ENCODE measurements at regions not wholly inside any gene's neighbourhood (a gene's known extent, or its start where the extent isn't known, plus 50 kb on each side); places are given as distances from the start of the nearest gene placed in this dataset.

DNA sequence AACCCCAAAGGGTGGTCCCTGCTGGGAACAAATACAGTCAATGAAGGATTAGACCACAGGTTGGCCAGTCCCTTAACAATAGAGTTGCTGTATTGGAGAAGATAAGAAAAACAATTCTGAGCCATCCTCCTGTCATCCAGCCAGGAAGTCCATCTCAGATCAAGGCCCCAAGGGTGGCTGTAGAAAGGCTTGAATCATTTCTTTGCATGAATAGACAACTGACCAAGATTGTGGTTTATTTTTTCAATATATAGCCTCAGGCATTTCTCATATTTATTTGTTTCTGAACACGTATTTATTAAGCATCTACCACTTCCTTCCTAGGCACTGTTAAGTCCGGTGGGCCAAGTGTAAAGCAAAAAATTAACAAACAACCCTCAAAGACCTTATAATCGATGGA, 274.4 kb upstream of the SLC14A2 start:
- ATAC-seq = no peak
- no peaks in the 10 kb centered on the region for H3F3A ChIP-seq (replicated peaks; ENCODE audit: low read depth)
- Mint-ChIP-seq H3K9me3 (no peaks in the 10 kb centered on the region; the same call in 2 of the 3 replicates), H3K36me3 (ENCODE audit: low read depth) (no peaks in the 10 kb centered on the region), H3K27ac (no peak overlapping the region), H3K4me1 (peaks cover 11% of the 10 kb centered on the region), H3K4me3 (no peak overlapping the region), H3K27me3 (ENCODE audit: insufficient read depth, low read depth, poor library complexity) (peaks cover 3% of the 10 kb centered on the region)
- H2AFZ ChIP-seq = no peak overlapping the region
- no peaks in the 10 kb centered on the region for H3K4me1 ChIP-seq (ENCODE audit: insufficient read depth)
- no peak overlapping the region for H3K27ac ChIP-seq (ENCODE audit: low read depth)
- TF ChIP-seq STAT1 (IDR thresholded peaks at IDR 0.05; ENCODE audit: unreplicated experiment) (no peak), ZNF462 (CRISPR knock-in tag; IDR thresholded peaks at IDR 0.05) (no peak), EZH2phosphoT487 (IDR thresholded peaks at IDR 0.05; ENCODE audit: unreplicated experiment) (no peak), EZH2 (IDR thresholded peaks at IDR 0.05; ENCODE audit: low read depth, unreplicated experiment) (no peak), ETS1 (IDR thresholded peaks at IDR 0.05) (no peak), ZNF331 (CRISPR knock-in tag; IDR thresholded peaks at IDR 0.05; ENCODE audit: low read depth) (no peak), NANOG (IDR thresholded peaks at IDR 0.05; ENCODE audit: borderline replicate concordance) (no peak), JUNB (IDR thresholded peaks at IDR 0.05; ENCODE audit: unreplicated experiment) (no peak), CREB1 (CRISPR knock-in tag; IDR thresholded peaks at IDR 0.05; ENCODE audit: low read depth) (no peak), POLR2AphosphoS5 (IDR thresholded peaks at IDR 0.05; ENCODE audit: low read depth) (no peak), ZNF114 (CRISPR knock-in tag; IDR thresholded peaks at IDR 0.05) (no peak), REST (IDR thresholded peaks at IDR 0.05; ENCODE audit: unreplicated experiment) (no peak)
- TF ChIP-seq, protein P1, sequence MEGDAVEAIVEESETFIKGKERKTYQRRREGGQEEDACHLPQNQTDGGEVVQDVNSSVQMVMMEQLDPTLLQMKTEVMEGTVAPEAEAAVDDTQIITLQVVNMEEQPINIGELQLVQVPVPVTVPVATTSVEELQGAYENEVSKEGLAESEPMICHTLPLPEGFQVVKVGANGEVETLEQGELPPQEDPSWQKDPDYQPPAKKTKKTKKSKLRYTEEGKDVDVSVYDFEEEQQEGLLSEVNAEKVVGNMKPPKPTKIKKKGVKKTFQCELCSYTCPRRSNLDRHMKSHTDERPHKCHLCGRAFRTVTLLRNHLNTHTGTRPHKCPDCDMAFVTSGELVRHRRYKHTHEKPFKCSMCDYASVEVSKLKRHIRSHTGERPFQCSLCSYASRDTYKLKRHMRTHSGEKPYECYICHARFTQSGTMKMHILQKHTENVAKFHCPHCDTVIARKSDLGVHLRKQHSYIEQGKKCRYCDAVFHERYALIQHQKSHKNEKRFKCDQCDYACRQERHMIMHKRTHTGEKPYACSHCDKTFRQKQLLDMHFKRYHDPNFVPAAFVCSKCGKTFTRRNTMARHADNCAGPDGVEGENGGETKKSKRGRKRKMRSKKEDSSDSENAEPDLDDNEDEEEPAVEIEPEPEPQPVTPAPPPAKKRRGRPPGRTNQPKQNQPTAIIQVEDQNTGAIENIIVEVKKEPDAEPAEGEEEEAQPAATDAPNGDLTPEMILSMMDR (conservative IDR thresholded peaks at IDR 0.05; ENCODE audit: low read depth in 2 of 2) = no peak
- no peak overlapping the region for H3K4me2 ChIP-seq
- no peak for DNase-seq (ENCODE audit: low spot score)
- H3K9me2 ChIP-seq (ENCODE audit: insufficient read depth) = no peaks in the 10 kb centered on the region
- no peaks in the 10 kb centered on the region for H4K20me1 ChIP-seq (replicated peaks; ENCODE audit: insufficient read depth)
- no peaks in the 10 kb centered on the region for H3K27me3 ChIP-seq (ENCODE audit: insufficient read depth)
- no peak overlapping the region for H3K4me3 ChIP-seq
- no peaks in the 10 kb centered on the region for H3K79me2 ChIP-seq (replicated peaks; ENCODE audit: insufficient read depth)
- H3K36me3 ChIP-seq (ENCODE audit: insufficient read depth) = no peaks in the 10 kb centered on the region
